ENCODE measurements at regions not wholly inside any gene's neighbourhood (a gene's known extent, or its start where the extent isn't known, plus 50 kb on each side); places are given as distances from the start of the nearest gene placed in this dataset.

DNA sequence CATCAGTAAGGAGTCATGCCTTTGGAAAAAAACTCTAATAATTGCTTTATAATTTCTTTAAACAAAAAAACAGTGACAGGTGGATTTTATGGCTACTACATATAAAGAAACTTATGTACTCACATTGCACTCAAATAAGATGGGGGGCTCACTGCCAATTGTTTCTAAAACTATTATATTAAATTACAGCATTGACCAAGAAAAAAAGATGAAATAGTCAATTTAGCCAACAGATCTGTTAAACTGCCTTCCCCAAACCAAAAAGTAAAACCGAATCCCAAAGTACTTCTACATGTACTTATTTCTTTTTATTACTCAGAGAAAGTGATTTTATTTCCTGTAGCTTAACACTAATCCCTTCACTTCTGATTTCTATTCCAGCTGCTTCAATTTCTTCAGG is 716.8 kb upstream of the SLITRK5 start:
- no peak for TF ChIP-seq POLR2AphosphoS5 (IDR thresholded peaks at IDR 0.05; ENCODE audit: low read depth, low read length)
- no peak for TF ChIP-seq POLR2A (IDR thresholded peaks at IDR 0.05; ENCODE audit: low read depth, low read length)
